ENCODE measurements at regions not wholly inside any gene's neighbourhood (a gene's known extent, or its start where the extent isn't known, plus 50 kb on each side); places are given as distances from the start of the nearest gene placed in this dataset.

DNA sequence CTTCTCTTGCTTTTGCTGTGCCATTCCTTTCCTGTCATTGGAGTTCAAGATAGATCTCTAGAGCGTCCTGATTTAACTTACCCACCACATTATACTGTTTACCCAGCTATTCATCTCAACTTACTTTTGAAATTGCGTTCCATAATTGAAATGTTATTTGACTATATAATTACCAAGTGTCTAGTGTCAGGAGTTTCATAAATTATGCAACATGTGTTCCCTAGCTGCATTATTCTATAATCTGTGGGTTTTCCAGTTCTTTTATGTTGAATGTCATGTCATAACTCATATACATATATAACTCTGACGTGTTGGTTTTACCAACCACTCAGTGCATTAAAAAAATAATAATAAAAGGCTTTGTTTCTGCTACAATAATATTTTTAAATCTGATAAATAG is 285.9 kb upstream of the ARSJ start:
- no peaks in the 10 kb centered on the region for H3K4me1 ChIP-seq (ENCODE audit: control insufficient read depth, insufficient read depth, low read length)
- H3K9ac ChIP-seq (ENCODE audit: low read length) = no peak overlapping the region
- no peaks in the 10 kb centered on the region for H3K27me3 ChIP-seq (ENCODE audit: control insufficient read depth, insufficient read depth, low read length)
- H3K36me3 ChIP-seq (ENCODE audit: control insufficient read depth, insufficient read depth, low read length) = no peaks in the 10 kb centered on the region
- no peak overlapping the region for H3K4me3 ChIP-seq (ENCODE audit: low read length)
- no peak overlapping the region for H3K27ac ChIP-seq (ENCODE audit: low read depth, low read length)

DNA sequence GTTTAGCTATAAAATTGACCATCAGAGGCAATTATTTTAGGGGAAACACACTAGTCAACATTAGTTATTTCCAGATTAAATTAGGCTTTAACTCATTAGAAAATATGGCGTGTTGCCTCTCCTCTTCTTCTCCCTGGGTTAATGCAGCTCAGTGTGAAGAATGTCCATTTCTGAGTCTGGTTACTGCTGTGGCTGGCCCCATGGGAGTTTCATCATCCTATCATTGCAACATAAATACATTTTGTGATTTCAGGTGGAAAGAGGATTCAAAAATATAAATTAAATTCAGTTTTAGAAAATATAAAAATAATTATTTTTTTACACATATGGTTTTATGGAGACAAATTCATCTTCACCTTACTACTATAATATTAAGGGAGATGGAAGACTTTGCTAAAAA is 288.5 kb upstream of the ARSJ start:
- no peak overlapping the region for H3K27ac ChIP-seq (ENCODE audit: low read depth, low read length)

DNA sequence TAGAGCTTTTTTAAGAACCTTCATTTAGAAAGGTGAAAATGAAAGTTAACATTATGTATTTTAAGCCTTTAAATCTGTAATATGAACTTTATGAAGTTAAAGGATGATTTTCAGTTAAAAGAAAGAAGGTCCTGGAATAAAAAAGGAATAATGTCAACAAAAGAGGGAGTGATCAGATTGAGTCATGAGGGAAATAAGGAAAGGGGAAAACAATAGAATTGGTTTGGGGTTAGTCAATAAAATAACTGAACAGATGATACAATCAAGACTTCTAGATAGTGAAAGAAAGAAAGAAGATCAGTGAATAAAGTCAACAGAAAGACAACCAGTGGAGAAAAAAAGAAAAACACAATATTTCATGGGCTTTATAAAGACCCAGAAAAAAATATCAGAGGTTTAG is 291.6 kb upstream of the ARSJ start:
- Histone ChIP-seq H3K4me3 (ENCODE audit: low read length) (no peak overlapping the region), H3K36me3 (ENCODE audit: control insufficient read depth, insufficient read depth, low read length) (no peaks in the 10 kb centered on the region), H3K27ac (ENCODE audit: low read depth, low read length) (no peak overlapping the region), H3K27me3 (ENCODE audit: control insufficient read depth, insufficient read depth, low read length) (no peaks in the 10 kb centered on the region), H3K4me1 (ENCODE audit: control insufficient read depth, insufficient read depth, low read length) (peaks cover 2% of the 10 kb centered on the region), H3K9ac (ENCODE audit: low read length) (no peak overlapping the region)

More for the DNA sequence above, 288.5 kb upstream of the ARSJ start:
- Histone ChIP-seq H3K4me1 (ENCODE audit: control insufficient read depth, insufficient read depth, low read length) (peaks cover 2% of the 10 kb centered on the region), H3K9ac (ENCODE audit: low read length) (no peak overlapping the region), H3K4me3 (ENCODE audit: low read length) (no peak overlapping the region), H3K27me3 (ENCODE audit: control insufficient read depth, insufficient read depth, low read length) (no peaks in the 10 kb centered on the region), H3K36me3 (ENCODE audit: control insufficient read depth, insufficient read depth, low read length) (no peaks in the 10 kb centered on the region)

GRCh38 chr4:114272226-114272625 is 292.8 kb upstream of the ARSJ start:
- H3K27ac ChIP-seq (ENCODE audit: low read depth, low read length) = no peak overlapping the region

GRCh38 chr4:114273238-114273637 is 293.8 kb upstream of the ARSJ start:
- Histone ChIP-seq H3K9ac (ENCODE audit: low read length) (no peak overlapping the region), H3K27me3 (ENCODE audit: control insufficient read depth, insufficient read depth, low read length) (no peaks in the 10 kb centered on the region), H3K36me3 (ENCODE audit: control insufficient read depth, insufficient read depth, low read length) (no peaks in the 10 kb centered on the region), H3K4me3 (ENCODE audit: low read length) (no peak overlapping the region), H3K27ac (ENCODE audit: low read depth, low read length) (no peak overlapping the region), H3K4me1 (ENCODE audit: control insufficient read depth, insufficient read depth, low read length) (peaks cover 2% of the 10 kb centered on the region)

More at GRCh38 chr4:114272226-114272625, 292.8 kb upstream of the ARSJ start:
- H3K27me3 ChIP-seq (ENCODE audit: control insufficient read depth, insufficient read depth, low read length) = no peaks in the 10 kb centered on the region
- H3K4me1 ChIP-seq (ENCODE audit: control insufficient read depth, insufficient read depth, low read length) = peaks cover 2% of the 10 kb centered on the region
- no peak overlapping the region for H3K4me3 ChIP-seq (ENCODE audit: low read length)
- no peaks in the 10 kb centered on the region for H3K36me3 ChIP-seq (ENCODE audit: control insufficient read depth, insufficient read depth, low read length)
- no peak overlapping the region for H3K9ac ChIP-seq (ENCODE audit: low read length)

- no peaks in the 10 kb centered on the region for H3K27me3 ChIP-seq (ENCODE audit: control insufficient read depth, insufficient read depth, low read length)
Measured at GRCh38 chr4:114277690-114278089, 298.2 kb upstream of the ARSJ start.

DNA sequence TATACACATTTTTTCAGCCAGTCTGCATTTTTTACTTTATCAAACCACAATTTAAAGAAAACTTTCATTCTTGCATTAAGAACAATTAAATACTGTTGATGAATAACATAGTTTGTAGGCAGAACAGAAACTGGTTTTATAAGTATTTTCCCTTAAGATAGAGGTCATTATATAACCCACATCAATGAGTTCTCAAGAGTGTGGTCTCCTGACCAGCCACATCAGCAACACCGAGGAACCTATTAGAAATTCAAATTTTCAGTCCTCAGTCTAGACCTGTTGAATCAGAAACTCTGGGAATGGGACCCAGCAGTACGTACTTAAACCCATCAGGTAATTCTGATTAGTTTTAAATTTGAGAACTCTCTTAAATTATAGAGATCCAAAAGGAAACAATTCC is 299.6 kb upstream of the ARSJ start:
- H3K4me3 ChIP-seq (ENCODE audit: low read length) = no peak overlapping the region
- H3K27ac ChIP-seq (ENCODE audit: low read depth, low read length) = no peak overlapping the region
- H3K27me3 ChIP-seq (ENCODE audit: control insufficient read depth, insufficient read depth, low read length) = no peaks in the 10 kb centered on the region
- H3K4me1 ChIP-seq (ENCODE audit: control insufficient read depth, insufficient read depth, low read length) = no peaks in the 10 kb centered on the region
- H3K9ac ChIP-seq (ENCODE audit: low read length) = no peak overlapping the region
- H3K36me3 ChIP-seq (ENCODE audit: control insufficient read depth, insufficient read depth, low read length) = no peaks in the 10 kb centered on the region

More at GRCh38 chr4:114277690-114278089, 298.2 kb upstream of the ARSJ start:
- Histone ChIP-seq H3K9ac (ENCODE audit: low read length) (no peak overlapping the region), H3K4me1 (ENCODE audit: control insufficient read depth, insufficient read depth, low read length) (peaks cover under 1% of the 10 kb centered on the region), H3K4me3 (ENCODE audit: low read length) (no peak overlapping the region), H3K36me3 (ENCODE audit: control insufficient read depth, insufficient read depth, low read length) (no peaks in the 10 kb centered on the region), H3K27ac (ENCODE audit: low read depth, low read length) (no peak overlapping the region)

DNA sequence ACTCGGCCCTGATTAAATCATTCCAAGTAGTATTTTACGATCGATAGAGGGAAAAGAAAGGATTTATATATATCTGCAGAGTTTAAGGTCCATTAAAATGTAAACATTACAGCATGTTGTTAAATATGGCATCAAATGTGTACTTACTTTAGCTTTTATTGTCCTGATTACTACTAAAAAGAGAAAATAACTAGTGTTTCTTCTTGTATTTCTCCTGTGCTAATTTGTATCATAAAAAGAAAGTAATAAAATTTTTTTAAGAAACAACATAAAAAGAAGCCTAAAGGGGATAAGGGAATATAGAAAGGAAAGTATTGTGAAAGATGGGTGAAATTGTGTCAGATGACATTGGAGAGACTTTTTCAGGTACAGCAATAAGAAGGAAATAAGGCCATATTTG is 300.3 kb upstream of the ARSJ start:
- Histone ChIP-seq H3K36me3 (ENCODE audit: control insufficient read depth, insufficient read depth, low read length) (no peaks in the 10 kb centered on the region), H3K27me3 (ENCODE audit: control insufficient read depth, insufficient read depth, low read length) (no peaks in the 10 kb centered on the region), H3K27ac (ENCODE audit: low read depth, low read length) (no peak overlapping the region), H3K4me3 (ENCODE audit: low read length) (no peak overlapping the region), H3K9ac (ENCODE audit: low read length) (no peak overlapping the region), H3K4me1 (ENCODE audit: control insufficient read depth, insufficient read depth, low read length) (no peaks in the 10 kb centered on the region)

GRCh38 chr4:114280645-114281044 is 301.2 kb upstream of the ARSJ start:
- H3K27ac ChIP-seq (ENCODE audit: low read depth, low read length) = no peak overlapping the region
- H3K4me1 ChIP-seq (ENCODE audit: control insufficient read depth, insufficient read depth, low read length) = no peaks in the 10 kb centered on the region
- no peak overlapping the region for H3K4me3 ChIP-seq (ENCODE audit: low read length)
- no peak overlapping the region for H3K9ac ChIP-seq (ENCODE audit: low read length)
- no peaks in the 10 kb centered on the region for H3K27me3 ChIP-seq (ENCODE audit: control insufficient read depth, insufficient read depth, low read length)
- no peaks in the 10 kb centered on the region for H3K36me3 ChIP-seq (ENCODE audit: control insufficient read depth, insufficient read depth, low read length)

DNA sequence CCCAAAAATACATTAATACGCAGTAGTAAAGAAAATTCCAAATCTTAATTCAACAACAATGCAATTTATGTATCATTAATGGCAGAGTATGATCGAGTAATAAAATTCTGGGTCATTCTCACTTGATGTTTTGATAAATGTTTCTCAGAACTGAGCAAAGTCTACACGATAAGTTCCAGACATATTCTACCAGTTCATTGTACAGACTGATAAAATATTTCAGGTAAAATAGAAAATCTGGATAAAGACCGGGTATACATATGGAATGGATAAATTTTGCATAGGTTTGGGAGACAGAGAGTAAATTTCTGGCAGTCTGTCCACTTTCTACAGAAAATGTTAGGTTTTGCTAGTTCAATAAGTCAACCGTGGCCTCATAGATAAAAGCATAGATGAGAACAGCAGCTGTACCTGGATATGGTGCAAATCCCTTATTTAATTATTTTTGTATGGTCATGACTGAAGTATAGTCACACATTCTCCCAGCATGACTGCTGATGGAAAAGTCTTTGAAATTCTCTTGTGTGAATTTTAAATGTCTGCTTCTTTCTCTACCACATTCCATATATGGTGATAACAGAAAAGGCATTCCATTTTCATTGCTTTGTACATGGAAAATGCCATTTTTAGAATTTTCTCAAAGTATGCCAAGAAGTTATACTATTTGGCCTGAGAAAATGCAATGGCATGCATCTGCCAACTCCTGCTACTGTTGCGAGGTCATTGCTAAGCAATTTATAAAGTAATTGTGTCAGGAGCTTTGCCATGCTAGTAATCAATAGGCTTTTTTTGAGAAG is 301.9 kb upstream of the ARSJ start:
- H3K9ac ChIP-seq (ENCODE audit: low read length) = no peak overlapping the region
- H3K36me3 ChIP-seq (ENCODE audit: control insufficient read depth, insufficient read depth, low read length) = no peaks in the 10 kb centered on the region
- no peaks in the 10 kb centered on the region for H3K27me3 ChIP-seq (ENCODE audit: control insufficient read depth, insufficient read depth, low read length)
- H3K4me3 ChIP-seq (ENCODE audit: low read length) = no peak overlapping the region
- H3K27ac ChIP-seq (ENCODE audit: low read depth, low read length) = no peak overlapping the region
- H3K4me1 ChIP-seq (ENCODE audit: control insufficient read depth, insufficient read depth, low read length) = no peaks in the 10 kb centered on the region

DNA sequence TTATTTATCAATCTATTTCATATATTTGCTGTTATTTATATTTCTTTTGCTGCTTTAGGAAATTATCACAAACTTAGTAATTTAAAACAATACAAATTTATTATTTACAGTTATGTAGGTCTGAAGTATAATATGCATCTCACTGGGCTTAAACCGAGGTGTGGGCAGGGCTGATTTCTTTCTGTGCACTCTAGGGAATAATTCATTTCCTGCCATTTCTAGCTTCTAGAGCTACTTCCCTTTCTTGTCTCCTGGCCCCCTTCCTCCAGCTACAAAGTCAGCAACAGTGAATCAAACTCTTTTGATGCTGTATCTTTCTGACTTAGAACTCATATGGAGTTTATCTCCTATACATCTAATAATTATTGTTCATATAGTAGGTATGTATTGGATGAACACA is 303.5 kb upstream of the ARSJ start:
- Histone ChIP-seq H3K27ac (ENCODE audit: low read depth, low read length) (no peak overlapping the region), H3K9ac (ENCODE audit: low read length) (no peak overlapping the region), H3K4me1 (ENCODE audit: control insufficient read depth, insufficient read depth, low read length) (no peaks in the 10 kb centered on the region), H3K4me3 (ENCODE audit: low read length) (no peak overlapping the region), H3K27me3 (ENCODE audit: control insufficient read depth, insufficient read depth, low read length) (no peaks in the 10 kb centered on the region), H3K36me3 (ENCODE audit: control insufficient read depth, insufficient read depth, low read length) (no peaks in the 10 kb centered on the region)

GRCh38 chr4:114284629-114285028 is 305.2 kb upstream of the ARSJ start:
- no peaks in the 10 kb centered on the region for H3K27me3 ChIP-seq (ENCODE audit: control insufficient read depth, insufficient read depth, low read length)
- no peaks in the 10 kb centered on the region for H3K36me3 ChIP-seq (ENCODE audit: control insufficient read depth, insufficient read depth, low read length)
- no peak overlapping the region for H3K27ac ChIP-seq (ENCODE audit: low read depth, low read length)
- H3K4me3 ChIP-seq (ENCODE audit: low read length) = no peak overlapping the region
- H3K4me1 ChIP-seq (ENCODE audit: control insufficient read depth, insufficient read depth, low read length) = no peaks in the 10 kb centered on the region
- H3K9ac ChIP-seq (ENCODE audit: low read length) = no peak overlapping the region

GRCh38 chr4:114286262-114286810 is 306.9 kb upstream of the ARSJ start:
- Histone ChIP-seq H3K27ac (ENCODE audit: low read depth, low read length) (no peak overlapping the region), H3K27me3 (ENCODE audit: control insufficient read depth, insufficient read depth, low read length) (no peaks in the 10 kb centered on the region), H3K4me3 (ENCODE audit: low read length) (no peak overlapping the region), H3K9ac (ENCODE audit: low read length) (no peak overlapping the region), H3K36me3 (ENCODE audit: control insufficient read depth, insufficient read depth, low read length) (no peaks in the 10 kb centered on the region), H3K4me1 (ENCODE audit: control insufficient read depth, insufficient read depth, low read length) (no peaks in the 10 kb centered on the region)
